NCI-H748 (cell line): ENCODE measurements at regions not wholly inside any gene's neighbourhood (a gene's known extent, or its start where the extent isn't known, plus 50 kb on each side); places are given as distances from the start of the nearest gene placed in this dataset.
"Not testable (repeated sequence)": the region's sequence is repeated elsewhere in the genome, so short reads cannot be mapped to it uniquely, and the experiment has no call there.

Source experiments
- DNase-seq: peaks from one replicate; lab custom pipeline; 2025; ENCODE audit not compliant: unreplicated experiment; lab: John Stamatoyannopoulos, UW

DNA sequence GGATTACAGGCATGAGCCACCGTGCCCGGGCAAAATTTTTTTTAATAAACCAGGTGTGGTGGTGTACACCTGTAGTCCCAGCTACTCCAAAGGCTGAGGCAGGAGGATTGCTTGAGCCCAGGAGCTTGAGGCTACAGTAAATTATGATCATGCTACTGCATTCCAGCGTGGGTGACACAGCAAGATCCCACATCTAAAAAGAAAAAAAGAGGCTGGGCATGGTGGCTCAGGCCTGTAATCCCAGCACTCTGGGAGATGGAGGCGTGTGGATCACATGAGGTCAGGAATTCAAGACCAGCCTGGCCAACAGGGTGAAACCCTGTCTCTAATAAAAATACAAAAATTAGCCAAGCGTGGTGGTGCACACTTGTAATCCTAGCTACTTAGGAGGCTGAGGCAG, 125.6 kb downstream of the ZNF281 start:
- not testable (repeated sequence) for DNase-seq

GRCh38 chr1:200282497-200283122, 127.2 kb downstream of the ZNF281 start:
- DNase-seq = no peak

GRCh38 chr1:200281201-200281835, 128.5 kb downstream of the ZNF281 start:
- DNase-seq = no peak

- DNase-seq = peak; percentile 44
Observed at GRCh38 chr1:200279810-200280411, 129.9 kb downstream of the ZNF281 start.

GRCh38 chr1:200275816-200276453, 133.9 kb downstream of the ZNF281 start:
- DNase-seq = no peak

DNA sequence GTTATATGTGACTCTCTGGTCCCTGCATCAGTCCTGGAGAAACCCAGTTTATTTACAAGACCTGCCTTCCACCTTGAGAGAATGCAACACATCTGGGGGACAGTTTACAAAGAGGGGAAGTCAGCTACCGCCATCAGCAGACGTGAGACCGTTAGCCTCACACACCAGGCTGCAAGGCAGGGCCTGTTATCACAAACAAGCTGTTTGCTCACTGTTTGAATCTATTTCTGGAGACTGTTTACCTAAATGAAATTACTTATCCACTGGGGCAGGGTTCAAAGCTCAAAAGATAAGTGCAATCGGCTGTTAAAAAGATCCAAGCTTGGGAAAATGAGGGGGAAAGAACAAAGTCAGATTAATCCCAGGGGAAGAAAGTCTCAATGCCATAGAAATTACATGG, 134.4 kb downstream of the ZNF281 start:
- DNase-seq = peak; percentile 20

DNA sequence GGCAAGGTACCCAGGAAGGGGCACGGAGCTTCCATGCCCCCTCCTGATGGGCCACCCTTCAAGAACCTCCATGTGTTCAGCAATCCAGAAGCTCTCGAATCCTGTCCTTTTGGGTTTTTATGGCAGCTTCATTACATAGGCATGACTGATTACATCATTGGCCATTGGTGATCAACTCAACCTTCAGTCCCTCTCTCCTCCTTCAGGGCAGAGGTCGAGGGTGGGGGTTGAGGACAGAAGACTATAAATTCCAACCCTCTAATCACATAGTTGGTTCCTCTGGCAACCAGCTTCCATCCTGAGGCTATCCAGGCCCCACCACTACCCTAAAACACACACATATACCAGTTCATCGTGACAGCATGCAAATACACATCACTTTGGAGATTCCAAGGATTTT, 135.7 kb downstream of the ZNF281 start:
- no peak for DNase-seq

DNA sequence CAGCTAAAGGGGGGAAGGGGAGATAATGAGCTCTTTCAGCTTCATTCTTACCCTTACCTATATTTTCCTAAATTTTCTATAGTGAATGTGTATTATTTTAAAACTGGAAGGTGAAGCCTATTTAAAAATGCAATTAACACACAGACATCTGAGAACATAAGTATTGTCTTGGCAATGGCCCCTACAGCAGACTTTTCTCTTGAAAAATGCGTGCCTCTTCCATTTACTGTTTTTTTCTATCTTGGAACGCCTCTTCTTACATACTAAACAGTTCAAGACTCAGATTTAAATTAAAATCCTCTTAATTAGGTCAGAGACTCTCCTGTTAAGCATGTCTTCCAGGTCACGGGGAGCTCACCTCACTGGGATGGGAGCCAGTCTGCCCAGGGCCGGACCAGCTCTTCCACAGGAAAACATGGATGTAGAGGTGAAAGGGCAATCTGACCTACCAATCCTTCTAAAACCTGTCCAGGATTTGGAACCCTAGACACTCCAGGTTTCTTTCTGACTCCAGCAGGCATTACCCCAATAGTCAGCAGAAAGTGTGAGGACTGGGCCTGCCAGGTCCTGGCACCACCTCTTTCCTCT, 137.3 kb downstream of the ZNF281 start:
- DNase-seq = no peak

GRCh38 chr1:200269256-200269655, 140.6 kb downstream of the ZNF281 start:
- no peak for DNase-seq

GRCh38 chr1:200267937-200268336, 141.9 kb downstream of the ZNF281 start:
- no peak for DNase-seq

DNA sequence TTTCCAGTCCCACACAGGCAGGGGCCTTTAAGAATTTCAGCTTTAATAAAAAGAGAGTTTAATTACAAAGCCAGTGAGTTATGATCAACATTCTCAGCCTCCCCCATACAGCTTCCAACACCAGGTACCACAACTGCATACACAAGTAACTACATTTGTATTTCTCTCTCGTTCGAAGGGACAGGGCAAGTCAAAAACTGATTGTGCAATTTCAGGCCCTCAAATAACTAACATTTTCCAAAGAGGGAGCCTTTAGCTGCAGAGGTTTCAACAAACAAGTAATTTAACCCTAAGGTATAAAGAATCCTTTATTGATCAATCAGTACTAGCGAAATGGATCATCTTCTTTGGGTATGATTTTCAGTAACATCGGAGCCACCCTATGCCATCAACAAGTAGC, 142.4 kb downstream of the ZNF281 start:
- no peak for DNase-seq

GRCh38 chr1:200266871-200267270, 143.0 kb downstream of the ZNF281 start:
- no peak for DNase-seq

DNA sequence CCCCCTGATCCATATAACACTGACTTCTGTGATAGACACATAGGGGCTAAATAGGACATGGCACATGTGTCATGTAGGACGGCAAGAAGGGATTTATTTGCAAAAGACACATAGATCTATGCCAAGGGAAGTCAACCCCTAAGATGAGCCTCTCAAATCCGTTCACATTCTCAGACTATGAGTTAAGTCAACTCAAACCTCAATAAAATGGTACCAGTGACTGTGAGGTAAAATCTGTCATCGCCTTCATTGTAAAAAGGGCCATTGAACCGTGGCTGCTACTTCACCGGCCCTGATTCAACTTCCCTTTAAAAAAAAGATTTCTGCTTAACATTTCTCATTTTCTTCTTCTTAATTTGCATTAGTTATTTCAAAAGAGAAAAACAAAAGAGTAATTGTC, 144.0 kb downstream of the ZNF281 start:
- DNase-seq = no peak

DNA sequence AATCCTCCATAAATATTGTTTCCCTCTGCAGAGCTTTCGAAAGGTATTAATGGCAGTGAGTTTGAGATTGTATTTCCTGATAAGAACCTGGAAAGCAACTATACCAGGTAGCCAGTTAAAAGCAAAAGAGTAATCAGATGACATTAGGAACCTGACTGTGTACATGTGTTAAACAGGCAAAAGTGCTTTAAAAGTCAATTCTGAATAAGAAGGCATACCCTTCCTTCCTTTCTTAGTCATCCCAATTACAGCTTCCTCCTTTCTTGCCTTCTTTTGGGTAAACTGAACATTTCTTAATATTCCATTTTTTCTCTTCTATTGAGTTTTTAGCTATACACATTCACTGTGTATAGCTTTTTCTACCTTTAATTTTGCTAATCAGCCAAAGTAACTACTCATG, 144.7 kb downstream of the ZNF281 start:
- no peak for DNase-seq

- no peak for DNase-seq
Observed at GRCh38 chr1:200263203-200263602, 146.6 kb downstream of the ZNF281 start.

DNA sequence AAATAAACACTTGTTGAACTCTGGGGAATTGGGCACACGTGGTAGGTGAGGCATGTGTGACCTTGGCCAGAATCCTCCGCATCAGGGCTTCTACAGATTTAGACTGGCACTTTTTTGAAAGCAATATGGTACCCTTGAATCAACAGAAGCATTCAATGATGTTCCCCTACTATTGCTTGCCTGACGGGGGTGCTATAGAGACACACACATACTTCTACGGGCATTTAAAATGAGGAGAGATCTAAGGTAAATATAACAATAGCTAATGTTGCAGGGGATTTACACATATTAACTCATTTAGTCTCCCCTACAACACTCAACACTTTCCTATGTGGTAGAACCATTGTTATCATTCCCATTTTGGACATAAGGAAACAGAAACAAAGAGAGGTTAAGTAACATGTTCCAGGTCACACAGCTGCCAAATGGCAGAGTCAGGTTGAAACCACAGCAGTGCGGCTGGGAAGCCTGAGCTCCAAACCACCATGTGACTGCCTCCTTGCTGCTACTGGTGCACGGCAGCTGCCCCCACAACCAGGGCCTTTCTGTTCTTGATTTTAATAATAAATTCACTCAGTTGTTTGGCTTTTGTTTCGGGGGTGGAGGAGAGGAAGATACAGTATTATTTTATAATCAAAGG, 147.4 kb downstream of the ZNF281 start:
- no peak for DNase-seq

- peak; percentile 77 for DNase-seq
Observed at GRCh38 chr1:200260597-200261335, 149.1 kb downstream of the ZNF281 start.

DNA sequence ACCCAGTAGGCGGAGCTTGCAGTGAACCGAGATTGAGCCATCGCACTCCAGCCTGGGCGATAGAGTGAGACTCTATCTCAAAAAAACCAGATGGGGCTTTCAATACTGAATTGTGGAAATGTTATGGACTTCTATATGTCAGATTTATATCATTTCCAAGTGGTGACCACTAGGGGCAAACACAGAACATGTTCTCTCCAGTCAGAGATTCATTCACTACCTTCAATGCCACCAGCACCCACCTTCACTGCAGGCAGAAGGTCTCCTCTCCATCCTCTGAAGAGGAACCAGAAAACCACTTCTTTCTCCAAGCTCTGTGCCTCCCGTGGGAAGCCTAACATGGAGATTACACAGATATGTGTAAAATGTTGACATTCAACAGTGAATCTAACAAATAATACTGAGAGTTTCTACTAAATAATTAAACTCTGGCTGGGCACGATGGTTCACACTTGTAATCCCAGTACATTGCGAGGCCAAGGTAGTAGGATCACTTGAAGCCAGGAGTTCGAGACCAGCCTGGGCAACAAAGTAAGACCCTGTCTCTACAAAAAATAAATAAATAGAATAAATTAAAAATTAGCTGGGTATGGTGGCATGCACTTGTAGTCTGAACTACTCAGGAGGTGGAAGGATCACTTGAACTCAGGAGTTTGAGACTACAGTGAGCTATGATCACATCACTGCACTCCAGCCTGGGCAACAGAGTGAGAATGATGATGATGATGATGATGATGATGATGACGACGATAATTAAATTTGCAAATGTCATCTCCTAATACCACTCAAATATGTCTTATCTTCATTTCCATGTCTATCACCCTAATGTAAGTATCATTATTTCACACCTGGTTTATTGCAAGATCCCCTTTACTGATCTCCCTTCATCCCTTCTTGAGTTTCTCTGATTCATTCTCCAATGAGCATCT, 151.1 kb downstream of the ZNF281 start:
- peak; percentile 26 for DNase-seq

DNA sequence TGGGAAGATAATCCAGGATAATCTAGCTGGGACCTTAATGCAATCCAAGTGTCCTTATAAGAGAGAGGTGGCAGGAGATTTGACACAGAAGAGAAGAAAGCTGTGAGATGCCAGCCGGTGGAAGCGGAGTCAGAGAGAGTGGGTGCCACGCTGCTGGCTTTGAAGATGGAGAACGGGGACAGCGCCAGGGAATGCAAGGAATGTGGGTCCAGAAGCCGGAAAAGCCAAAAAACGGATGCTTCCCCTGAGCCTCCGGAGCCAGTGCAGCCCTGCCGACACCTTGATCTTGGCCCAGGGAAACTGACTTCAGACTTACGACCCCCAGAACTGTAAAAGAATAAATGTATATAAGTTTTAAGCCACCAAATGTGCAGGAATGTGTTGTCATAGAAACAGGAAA, 152.6 kb downstream of the ZNF281 start:
- no peak for DNase-seq
